Osteocyte (in vitro differentiated cells): ENCODE measurements at regions not wholly inside any gene's neighbourhood (a gene's known extent, or its start where the extent isn't known, plus 50 kb on each side); places are given as distances from the start of the nearest gene placed in this dataset.

Source experiments
- DNase-seq: peaks from one replicate; pipeline ENCODE4 v3.0.0; 2021; ENCODE audit warnings: mixed read lengths; ENCODE audit not compliant: unreplicated experiment; ENCODE audit errors: extremely low spot score
- H3K27ac Mint-ChIP-seq: one replicate; pipeline ENCODE4 v1.8.0; 2021; ENCODE audit warnings: mild to moderate bottlenecking, mixed read lengths; ENCODE audit not compliant: unreplicated experiment
- H3K27me3 Mint-ChIP-seq: one replicate; pipeline ENCODE4 v1.8.0; 2021; ENCODE audit warnings: mixed read lengths; ENCODE audit not compliant: unreplicated experiment
- H3K36me3 Mint-ChIP-seq: one replicate; pipeline ENCODE4 v1.8.0; 2021; ENCODE audit warnings: mixed read lengths; ENCODE audit not compliant: unreplicated experiment
- H3K4me1 Mint-ChIP-seq: one replicate; pipeline ENCODE4 v1.8.0; 2021; ENCODE audit warnings: mixed read lengths; ENCODE audit not compliant: unreplicated experiment
- H3K4me3 Mint-ChIP-seq: one replicate; pipeline ENCODE4 v1.8.0; 2021; ENCODE audit warnings: mild to moderate bottlenecking, moderate library complexity, mixed read lengths; ENCODE audit not compliant: unreplicated experiment
- H3K9me3 Mint-ChIP-seq: one replicate; pipeline ENCODE4 v1.8.0; 2021; ENCODE audit warnings: mixed read lengths; ENCODE audit not compliant: unreplicated experiment
- CTCF ChIP-seq: fragments of 200-600 bp; sonication (generic); IDR thresholded peaks from 2 replicates; pipeline ENCODE4 v1.5.0; 2021; ENCODE audit warnings: antibody characterized with exemption, mild to moderate bottlenecking, moderate library complexity

DNA sequence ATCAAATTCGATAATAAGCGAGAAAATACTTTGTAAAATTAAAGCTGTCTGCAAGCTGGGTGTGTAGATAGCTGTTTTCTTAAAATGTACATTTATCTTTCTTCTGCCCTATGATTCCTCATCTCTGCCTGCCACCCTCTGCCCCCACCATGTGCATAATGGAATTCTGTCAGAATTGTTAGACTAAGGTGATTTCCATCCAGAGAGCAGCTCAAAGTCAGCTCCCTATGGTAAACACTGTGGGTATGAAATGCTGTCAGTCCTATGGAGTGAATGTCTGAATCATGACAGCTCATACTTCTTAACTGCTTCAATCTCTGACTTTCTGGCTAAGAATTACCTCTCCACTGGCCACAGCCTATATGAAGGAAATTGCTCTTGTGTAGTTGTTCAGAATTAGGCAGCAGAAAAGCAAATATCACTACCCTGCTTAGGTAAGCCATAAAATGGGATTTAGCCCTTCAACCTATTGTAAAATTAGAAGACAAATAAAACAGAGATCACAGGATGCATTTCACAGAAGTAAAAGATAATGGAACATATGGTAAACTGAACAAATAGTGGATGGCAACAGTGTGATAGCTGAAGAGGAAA lies 137.7 kb downstream of the CD8B2 start:
- Mint-ChIP-seq H3K36me3 (no peaks in the 10 kb centered on the region), H3K9me3 (peaks cover 4% of the 10 kb centered on the region), H3K4me3 (no peak overlapping the region), H3K4me1 (no peaks in the 10 kb centered on the region), H3K27ac (no peak overlapping the region), H3K27me3 (peaks cover 55% of the 10 kb centered on the region)
- no peak for DNase-seq
- no peak for TF ChIP-seq CTCF

DNA sequence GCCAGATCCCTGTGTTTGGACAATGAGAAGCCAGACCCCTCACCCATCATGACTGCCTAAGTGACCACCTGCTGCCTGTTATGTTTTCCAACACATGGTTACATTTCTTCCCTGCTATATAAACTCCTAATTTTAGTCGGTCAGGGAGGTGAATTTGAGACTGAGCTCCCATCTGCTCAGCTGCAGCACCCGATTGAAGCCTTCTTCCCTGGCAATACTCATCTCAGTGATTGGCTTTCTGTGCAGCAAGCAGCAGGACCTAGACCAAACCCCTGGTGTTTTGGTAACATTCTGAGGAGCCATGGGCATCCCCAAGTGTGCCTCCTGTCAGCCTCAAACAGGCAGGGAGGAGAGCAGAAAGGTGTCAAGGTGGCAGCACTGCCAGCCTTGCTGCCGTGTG lies 141.2 kb downstream of the CD8B2 start:
- Mint-ChIP-seq H3K36me3 (no peaks in the 10 kb centered on the region), H3K4me3 (no peak overlapping the region), H3K9me3 (peaks cover 4% of the 10 kb centered on the region), H3K27ac (no peak overlapping the region), H3K27me3 (peaks cover 59% of the 10 kb centered on the region), H3K4me1 (no peaks in the 10 kb centered on the region)
- no peak for TF ChIP-seq CTCF
- DNase-seq = no peak

GRCh38 chr2:106629981-106630380 lies 142.8 kb downstream of the CD8B2 start:
- H3K36me3 Mint-ChIP-seq = no peaks in the 10 kb centered on the region
- no peak for TF ChIP-seq CTCF
- no peak overlapping the region for H3K27ac Mint-ChIP-seq
- H3K9me3 Mint-ChIP-seq = peaks cover 4% of the 10 kb centered on the region
- H3K4me1 Mint-ChIP-seq = no peaks in the 10 kb centered on the region
- no peak overlapping the region for H3K4me3 Mint-ChIP-seq
- peaks cover 54% of the 10 kb centered on the region for H3K27me3 Mint-ChIP-seq
- DNase-seq = no peak

DNA sequence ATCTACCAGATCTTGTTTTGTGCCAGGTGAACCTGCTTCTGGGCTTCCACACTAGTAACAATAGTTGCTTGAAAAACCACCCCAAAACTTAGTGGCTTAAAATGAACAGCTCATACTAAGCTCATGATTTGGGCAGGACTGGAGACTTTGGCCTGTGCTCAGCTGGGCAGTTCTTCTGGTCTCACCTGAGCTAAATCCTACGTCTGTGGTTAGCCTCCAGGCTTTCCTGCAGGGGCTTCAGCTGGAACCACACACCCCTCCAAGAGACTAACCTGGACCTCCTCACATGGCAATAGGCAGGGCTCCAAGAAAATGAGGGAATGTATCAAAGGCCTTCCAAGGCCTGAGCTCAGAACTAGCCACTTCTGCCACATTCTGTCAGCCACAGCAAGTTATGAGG lies 144.1 kb downstream of the CD8B2 start:
- Mint-ChIP-seq H3K27me3 (peaks cover 54% of the 10 kb centered on the region), H3K36me3 (no peaks in the 10 kb centered on the region), H3K9me3 (peaks cover 4% of the 10 kb centered on the region), H3K4me1 (no peaks in the 10 kb centered on the region), H3K4me3 (no peak overlapping the region), H3K27ac (no peak overlapping the region)
- no peak for DNase-seq
- no peak for TF ChIP-seq CTCF

DNA sequence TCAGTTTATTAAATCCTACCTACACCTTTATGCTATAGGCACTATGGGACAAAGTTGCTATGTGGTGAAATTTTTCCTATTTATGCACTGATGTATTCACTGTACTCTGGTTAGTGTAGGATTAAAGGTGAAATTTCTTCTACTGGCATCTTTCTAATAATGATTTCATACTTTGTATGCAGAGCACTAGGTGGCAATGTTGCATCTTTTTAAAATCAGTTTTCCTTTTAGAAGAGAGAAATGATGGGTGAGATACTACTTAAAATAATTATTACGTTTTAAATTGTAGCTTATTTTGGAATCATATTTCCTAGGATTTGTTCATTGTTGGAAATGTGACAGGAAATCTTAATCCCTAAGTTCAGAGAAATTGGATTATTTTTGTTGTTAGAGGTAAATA lies 150.9 kb downstream of the CD8B2 start:
- no peaks in the 10 kb centered on the region for H3K9me3 Mint-ChIP-seq
- DNase-seq = no peak
- no peaks in the 10 kb centered on the region for H3K36me3 Mint-ChIP-seq
- no peak overlapping the region for H3K4me3 Mint-ChIP-seq
- H3K4me1 Mint-ChIP-seq = peaks cover 9% of the 10 kb centered on the region
- H3K27me3 Mint-ChIP-seq = peaks cover 27% of the 10 kb centered on the region
- no peak overlapping the region for H3K27ac Mint-ChIP-seq
- TF ChIP-seq CTCF = peak; percentile 69
